GM19023 (cell line): ENCODE measurements at regions not wholly inside any gene's neighbourhood (a gene's known extent, or its start where the extent isn't known, plus 50 kb on each side); places are given as distances from the start of the nearest gene placed in this dataset.
A peak's percentile ranks its signal among the peaks of the same experiment; 100 is the strongest.

Experiments used
- ATAC-seq: cut with Tn5 transposase; IDR thresholded peaks from one replicate; pipeline ENCODE4 v1.9.1; 2021; ENCODE audit warnings: mild to moderate bottlenecking, moderate library complexity; ENCODE audit not compliant: unreplicated experiment

DNA sequence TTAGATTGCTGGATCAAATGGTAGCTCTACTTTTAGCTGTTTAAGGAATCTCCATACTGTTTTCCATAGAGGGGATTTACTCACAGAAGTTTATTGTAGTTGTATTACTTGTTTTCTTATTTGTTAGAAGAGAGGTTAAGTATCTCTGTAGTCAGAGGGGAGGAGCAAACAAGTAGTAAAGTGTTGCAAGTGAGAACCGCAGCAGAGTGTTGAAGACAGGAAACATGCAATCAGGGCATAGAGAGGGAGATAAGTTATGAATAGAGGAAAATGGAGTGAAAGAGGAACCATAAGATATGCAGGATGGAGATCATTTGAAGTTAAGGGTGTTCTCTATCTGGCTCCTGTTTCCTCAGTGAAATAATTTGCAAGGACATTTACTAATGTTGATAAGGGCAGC lies 331.4 kb upstream of the TMEM229A start:
- no peak for ATAC-seq

DNA sequence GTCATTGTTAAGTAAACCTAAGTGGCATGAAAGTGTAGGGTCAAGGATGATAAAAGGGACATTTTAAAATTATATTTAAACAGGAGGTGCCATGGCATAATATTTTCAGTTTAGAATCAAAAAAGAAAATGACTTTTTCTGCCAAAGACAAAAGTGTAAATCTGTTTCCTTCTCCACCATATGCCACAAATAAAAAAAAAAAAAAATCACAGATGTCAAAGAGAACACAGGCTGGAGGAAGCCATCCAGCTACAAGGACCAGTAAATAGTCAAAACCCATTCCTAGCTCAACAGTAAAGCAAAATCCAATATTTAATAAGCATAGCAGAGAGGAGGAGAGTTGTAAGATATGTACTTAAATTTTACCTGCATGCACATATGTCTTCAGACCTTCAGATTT lies 321.3 kb upstream of the TMEM229A start:
- no peak for ATAC-seq

DNA sequence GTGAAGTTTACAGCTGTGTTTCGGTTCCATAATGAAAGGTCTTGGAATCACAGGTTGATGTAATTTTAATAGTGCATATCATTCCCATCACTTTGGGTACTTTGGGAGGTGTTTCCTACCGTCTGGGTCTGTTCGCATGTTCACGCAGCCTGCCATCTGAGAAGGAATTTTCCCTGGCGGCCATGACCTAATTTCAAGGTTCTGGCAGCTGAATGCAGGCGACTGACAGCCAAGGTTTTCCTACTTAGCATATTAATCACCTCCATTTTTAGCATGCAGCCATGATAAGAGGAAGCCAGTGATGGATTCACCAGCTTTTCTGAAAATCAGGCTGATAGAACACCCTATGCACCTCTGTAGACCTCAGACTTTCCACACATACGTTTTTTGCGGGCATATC lies 319.1 kb upstream of the TMEM229A start:
- no peak for ATAC-seq

DNA sequence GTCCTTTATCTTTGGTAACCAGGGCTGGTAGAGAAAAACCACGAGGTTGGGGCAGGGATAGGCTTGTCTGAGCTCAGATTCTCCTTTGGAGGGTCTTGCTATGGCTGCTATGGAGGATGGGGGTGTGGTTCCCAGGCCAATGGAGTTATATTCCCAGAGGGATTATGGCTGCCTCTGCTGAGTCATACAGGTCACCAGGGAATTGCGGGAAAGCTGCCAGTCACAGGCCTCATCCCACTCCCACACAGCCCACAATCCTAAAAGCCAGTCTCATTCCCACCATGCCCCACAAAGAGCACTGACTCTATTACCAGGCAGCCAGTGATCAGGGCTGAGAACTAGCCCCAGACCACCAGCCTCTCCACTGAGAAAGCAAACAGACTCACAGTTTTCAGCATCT lies 316.6 kb upstream of the TMEM229A start:
- no peak for ATAC-seq

DNA sequence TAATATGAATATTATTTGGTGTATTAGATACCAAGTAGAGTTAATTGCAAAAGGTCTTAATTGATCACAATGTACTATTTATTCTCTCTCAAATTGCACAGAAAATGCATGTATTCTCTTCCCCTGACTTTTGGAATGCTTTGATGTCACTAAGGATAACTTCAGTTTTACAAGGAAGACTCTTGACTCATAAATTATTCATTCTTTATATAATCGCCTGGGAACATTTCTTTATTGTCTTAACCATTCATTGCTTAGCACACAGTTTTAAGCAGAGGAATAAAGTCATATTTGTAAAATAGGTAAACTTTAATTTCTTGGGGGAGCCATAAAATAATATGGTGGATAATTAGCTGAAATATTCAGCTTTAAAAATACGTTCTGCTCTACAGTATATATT lies 306.0 kb upstream of the TMEM229A start:
- no peak for ATAC-seq

DNA sequence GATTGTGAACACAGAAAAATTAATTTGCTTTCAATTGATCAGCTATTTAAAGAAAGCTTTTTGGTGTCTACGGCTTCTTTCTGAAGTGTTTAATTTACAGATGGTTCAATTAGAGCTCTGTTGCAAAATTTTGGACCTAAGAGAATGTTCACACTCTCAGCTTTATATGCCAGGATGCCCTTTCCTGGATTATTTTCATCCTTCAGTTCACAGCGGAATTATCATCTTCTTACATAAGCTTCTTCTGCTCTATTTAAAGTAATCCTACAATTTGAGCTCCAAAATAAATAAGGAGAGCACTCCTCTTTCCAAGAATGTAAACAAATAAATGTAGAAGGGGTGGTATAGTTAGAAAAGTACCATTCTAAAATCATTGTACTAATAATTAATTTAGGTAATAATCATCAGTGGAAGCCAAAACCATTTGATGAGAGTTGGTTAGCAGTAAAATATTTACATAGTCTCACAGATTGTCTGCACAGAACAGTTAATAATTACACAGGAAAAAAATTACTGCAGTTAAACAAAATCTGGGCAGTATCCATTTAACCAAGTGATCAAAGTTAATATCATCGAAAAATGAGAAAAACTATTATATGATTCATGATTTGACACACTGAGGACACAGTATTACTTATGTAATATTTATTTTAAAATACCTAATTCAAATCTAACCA lies 298.0 kb upstream of the TMEM229A start:
- ATAC-seq = no peak

DNA sequence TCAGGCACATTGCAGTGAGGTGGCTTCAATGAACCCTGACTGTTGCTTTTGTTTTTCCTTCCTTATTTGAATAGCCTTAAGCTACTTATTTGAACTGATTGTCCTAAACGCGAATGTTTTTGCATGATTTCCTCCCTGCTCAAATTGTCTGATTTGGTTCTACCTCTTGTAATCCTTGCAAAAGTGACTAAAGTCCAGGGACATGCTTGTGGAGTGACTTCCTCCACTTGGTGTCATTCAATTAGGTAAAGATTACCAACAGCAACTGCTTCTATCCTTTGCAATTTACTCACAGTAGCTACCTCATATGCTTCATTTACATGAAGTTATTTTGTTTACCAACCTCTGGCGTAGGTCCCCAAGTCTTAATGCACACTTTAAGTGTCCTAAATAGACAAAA lies 295.9 kb upstream of the TMEM229A start:
- ATAC-seq = no peak

DNA sequence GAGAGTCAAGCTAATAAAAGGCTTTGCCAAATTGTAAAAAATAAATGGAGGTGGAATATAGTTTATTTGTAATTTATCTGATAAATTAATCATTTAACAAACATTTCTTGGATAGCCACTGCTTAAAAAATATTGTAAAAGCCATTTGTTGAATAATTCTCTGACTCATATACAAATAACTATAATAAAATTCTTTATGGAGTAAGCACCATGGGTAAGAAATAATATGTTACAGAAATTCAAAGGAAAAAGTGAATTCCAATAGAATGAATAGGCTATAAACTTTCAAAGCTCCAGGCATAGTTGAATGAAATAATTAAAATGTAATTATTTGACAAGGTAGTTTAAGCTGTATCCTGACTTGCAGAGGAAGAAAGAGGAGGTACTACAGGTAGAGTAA lies 291.4 kb upstream of the TMEM229A start:
- no peak for ATAC-seq

DNA sequence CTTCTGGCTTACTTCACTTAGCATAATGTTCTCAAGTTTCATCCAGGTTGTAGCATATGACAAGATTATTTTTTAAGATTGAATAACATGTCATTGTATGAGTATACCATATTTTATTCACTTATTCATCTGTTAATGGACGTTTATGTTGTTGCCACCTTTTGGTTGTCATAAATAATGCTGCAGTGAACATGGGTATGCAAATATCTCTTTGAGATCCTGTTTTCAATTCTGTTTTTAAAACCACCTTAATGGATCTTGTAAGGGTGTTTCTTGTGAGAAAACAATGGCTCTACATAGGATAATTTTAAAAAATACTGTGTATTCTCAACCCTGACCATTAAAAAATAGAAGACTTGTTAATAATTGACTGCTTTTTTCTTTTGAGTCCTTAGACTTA lies 290.7 kb upstream of the TMEM229A start:
- no peak for ATAC-seq

DNA sequence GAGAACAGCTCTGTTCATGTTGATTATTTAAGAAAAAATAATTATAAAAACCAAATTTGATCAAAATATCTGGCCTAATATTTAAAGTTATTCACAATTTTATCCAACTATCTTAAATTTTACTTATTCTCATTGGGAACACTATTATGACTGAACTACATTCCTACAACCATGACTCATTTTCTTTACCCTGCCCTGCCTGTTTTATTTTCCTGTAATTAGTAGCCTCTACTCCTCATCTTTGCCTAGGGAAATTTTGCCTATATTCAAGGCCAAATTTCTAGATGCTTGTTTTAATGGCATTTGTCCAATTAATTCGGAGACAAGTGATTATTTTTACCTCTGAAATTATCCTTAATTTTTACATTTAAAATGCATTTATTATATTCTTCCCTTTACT lies 289.7 kb upstream of the TMEM229A start:
- no peak for ATAC-seq

DNA sequence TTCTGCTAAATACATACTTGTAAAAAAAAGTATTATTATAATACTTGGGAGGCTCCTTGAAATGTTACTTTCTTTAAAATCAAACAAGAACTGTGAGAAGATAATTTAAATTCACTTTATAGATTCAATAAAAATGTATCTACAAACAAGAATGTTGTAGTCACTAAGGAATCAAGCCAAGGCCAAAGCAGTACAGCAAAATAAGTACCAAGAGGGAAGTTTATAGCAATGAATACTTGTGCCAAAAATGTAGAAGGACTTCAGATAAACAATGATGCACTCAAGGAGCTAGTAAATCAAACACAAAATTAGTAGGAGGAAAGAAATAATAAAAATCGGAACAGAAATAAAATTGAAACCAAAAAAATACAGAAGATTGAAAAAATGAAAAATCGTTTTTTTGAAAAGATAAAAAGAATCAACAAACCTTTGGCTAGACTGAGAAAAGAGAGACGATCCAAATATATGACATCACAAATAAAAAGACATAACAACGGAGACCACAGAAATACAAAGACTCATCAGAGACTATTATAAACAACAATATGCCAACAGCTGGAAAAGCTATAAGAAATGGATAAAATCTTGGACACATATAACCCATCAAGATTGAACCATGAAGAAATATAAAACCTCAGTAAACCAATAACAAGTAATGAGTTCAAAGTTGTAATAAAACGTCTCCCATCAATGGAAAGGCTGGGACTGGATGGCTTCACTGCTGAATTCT lies 286.0 kb upstream of the TMEM229A start:
- no peak for ATAC-seq

DNA sequence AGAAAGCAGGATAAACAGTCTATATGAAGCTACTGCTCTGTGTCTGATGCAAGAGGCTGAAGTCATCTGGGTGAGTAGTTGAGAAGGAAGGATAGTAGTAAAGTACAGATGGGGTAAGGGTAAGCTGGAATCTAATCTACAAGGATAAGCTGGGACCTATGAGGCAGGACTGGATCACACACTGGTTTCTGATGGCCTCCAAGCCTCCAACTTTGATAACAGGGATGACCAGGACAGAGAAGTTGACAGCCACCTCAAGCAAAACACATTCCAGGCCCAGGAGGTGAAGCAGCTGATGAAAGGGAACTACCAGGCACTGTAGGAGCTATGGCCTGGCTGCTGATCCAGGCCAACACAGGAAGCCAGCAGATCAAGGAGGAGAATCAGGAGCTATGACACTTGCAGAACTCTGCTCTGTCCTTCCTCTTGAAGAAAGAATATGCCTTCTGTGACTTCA lies 278.1 kb upstream of the TMEM229A start:
- no peak for ATAC-seq

DNA sequence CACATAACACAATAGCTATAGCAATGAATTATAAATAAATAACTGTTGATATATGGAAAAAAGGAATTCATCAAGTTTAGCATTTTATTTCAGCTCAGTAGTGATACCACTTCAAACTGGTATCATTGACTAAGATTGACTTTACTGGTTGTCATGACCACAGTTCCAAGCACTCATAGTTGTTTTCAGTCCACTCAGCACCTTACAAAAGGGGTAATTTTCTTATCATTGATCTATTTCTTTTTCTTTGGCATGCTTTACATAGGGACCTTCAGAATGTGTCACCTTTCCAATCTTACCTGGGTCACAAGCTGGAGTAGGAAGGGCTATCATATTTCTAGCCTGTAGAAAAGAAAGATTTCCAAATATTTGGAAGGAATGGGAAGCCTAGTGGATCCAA lies 275.5 kb upstream of the TMEM229A start:
- ATAC-seq = no peak

DNA sequence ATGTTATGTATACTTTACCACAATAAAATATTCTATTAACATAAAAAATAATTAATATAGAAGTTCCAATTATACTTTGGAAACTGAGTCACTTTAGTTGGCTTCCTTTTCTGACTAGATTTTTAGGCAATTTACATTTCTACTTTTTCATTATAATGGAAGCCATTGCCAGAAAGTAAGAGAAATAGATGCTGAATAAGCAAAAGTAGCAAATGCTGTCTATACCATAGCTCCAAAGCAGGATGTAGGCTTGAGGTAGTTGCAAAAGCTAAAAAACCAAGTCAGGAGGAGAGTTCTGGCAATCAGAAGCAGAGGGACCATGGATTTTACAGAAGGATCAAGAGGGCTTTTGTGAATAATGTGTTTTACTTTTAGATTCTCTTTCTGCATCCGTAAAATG lies 262.4 kb upstream of the TMEM229A start:
- no peak for ATAC-seq

DNA sequence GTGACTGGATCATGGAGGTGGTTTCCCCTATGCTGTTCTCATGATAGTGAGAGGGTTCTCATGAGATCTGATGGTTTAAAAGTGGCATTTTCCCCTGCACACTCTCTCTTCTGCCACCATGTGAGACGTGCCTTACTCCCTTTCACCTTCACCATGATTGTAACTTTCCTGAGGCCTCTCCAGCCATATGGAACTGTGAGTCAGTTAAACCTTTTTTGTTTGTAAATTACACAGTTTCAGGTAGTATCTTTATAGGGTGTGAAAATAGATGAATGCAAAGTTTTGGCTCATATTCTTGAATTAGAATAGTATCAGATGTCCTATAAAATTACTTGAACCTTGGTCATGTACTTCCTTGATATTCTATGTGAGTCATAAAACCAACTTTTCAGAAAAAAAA lies 252.1 kb upstream of the TMEM229A start:
- ATAC-seq = no peak

DNA sequence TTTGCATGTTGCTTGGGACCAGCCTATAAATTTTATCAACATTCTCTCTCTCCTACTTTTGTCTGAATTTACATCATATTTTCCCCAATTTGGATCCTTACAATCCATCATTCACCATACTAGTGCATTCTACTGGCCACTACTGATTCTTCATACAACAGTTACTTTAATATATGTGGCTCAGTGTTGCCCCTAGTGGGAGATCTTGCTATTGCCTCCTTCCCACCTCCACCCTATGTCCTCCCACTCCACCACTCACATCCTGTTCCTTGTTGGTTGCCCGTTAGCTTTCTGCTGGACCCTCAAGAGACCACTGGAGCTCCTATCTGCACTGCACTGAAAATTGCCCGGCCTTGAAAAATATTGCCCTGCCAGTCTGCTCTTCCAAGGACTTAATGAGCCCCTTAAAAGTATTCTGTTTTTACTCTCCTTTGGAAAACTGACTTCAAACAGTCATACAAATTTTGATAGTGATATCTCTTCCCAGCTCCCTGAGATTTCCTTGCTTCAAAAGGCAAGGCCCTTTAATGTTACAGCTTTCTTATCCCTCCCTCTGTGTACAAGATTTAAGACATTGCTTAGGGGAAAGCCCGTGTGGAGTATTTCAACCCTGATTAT lies 243.2 kb upstream of the TMEM229A start:
- peak; percentile 94 for ATAC-seq

DNA sequence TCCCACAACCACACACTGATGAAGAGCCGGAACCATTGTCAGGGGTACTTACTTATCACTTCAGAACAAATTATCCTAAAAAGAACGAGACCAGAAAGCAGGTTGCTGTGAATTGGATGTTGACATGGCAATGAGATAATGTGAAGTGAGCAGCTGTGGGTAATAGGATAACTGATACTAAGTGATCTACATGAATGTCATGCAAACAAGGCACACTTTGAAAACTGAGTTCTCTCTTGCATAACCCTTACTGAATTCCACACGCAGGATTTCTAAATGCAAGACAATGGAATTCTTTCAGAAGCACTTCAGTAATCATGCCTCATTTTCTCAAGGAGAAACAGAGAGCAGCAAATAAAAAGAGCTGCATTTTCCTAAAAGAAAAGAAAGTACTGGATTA lies 242.5 kb upstream of the TMEM229A start:
- no peak for ATAC-seq

DNA sequence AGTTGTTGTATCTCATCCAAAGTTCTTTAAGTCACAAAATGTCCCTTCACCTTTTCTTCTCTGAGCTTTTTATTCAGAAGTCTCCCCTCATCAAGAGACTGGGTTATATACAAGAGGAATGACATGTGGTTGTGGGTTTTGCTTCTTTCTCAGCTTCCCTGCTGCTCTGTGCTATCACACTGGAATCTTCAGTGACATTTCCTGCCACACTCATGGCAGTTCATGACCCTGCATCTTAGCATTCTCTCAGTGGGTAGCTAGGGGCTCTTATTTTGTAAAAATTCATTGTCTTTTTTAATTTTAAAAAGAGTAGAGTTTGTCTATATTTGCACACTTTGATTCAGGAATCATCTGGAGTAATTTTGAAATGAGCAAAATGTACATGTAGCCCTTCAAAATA lies 236.9 kb upstream of the TMEM229A start:
- ATAC-seq = no peak

DNA sequence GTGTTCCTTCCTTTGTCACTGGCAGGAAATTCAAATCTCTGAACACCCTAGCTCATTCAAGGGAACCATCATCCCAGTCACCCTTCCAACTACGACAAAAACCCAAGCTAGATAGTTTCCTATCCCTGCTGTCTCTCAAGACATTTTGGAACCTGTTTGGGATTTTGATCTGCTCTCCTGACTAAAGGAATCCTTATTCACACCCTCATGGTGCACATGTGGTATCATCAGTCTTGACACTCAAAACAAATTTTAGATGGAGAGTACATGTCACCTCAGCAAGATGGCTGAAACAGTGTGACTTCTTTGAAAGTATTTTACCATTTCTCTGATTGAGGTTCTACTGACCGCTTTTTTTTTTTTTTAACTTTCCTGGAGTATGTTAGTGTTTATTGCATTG lies 234.3 kb upstream of the TMEM229A start:
- no peak for ATAC-seq

DNA sequence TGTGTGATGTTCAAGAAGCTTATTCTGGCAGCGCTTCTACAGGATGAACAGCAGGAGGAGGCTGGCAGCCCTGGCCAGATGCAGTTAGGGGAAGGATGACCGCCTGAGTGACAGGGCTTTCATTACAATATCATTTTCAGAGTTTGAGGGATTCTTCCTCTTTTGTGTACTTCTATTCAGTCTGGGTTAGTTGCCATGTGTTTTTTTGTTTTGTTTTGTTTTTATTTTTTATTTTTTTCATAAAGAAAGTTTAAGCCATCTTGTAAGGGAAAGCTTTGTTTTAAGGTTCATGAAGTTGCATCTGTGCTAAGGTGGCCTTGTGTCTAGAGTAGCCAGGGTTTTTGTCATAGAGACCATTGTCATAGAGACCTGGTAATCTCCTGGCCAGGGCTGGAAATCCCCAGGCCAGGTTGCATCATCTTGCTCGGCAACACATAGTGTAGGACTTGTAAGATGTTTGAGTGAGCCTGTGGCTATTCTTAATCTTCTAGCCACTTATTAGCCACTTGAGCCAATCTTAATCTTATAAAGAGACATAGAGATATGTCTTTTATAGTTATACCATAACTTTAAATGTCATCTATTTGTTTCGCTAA lies 230.5 kb upstream of the TMEM229A start:
- peak; percentile 98 for ATAC-seq

DNA sequence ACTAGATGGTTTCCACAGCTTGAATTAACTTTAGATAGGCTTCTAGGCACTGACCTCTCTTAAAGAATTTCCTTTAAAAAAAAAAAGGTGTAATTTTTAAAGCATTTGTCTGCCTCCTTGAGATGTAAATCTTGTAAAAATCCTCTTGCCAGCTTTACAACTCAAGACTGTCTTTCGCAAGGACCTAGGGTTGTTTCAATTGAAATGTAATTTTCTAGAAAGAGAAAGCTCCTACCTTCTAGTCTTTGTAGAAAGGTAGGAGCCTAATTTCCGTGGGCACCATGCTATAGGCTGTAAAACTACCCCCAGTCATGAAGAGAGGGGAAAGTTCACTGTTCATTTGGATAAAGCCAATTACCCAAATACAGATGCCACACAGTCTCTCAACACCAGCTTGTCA lies 228.8 kb upstream of the TMEM229A start:
- ATAC-seq = no peak
